ENCODE measurements at regions not wholly inside any gene's neighbourhood (a gene's known extent, or its start where the extent isn't known, plus 50 kb on each side); places are given as distances from the start of the nearest gene placed in this dataset.

GRCh38 chr7:136254148-136254547, 277.0 kb upstream of the MTPN start:
- no peaks in the 10 kb centered on the region for H3K4me1 ChIP-seq (ENCODE audit: insufficient read depth, low read length)
- H3K4me3 ChIP-seq (ENCODE audit: low read length), result no peak overlapping the region
- no peak overlapping the region for H3K27ac ChIP-seq (ENCODE audit: low read depth, low read length)
- H3K27me3 ChIP-seq (ENCODE audit: insufficient read depth, low read length), result no peaks in the 10 kb centered on the region
- H3K36me3 ChIP-seq (ENCODE audit: insufficient read depth, low read length), result no peaks in the 10 kb centered on the region
- no peak overlapping the region for H3K9ac ChIP-seq (ENCODE audit: low read depth, low read length)
- H3K9me3 ChIP-seq (ENCODE audit: insufficient read depth, low read depth, low read length), result peaks cover 2% of the 10 kb centered on the region; the same call in 1 of the 2 replicates
- WGBS, result 92% methylated on average over 6 of the region's 6 CpGs

GRCh38 chr7:136251826-136252225, 274.7 kb upstream of the MTPN start:
- WGBS, result 68% methylated on average over 3 of the region's 3 CpGs
- Histone ChIP-seq H3K27me3 (ENCODE audit: insufficient read depth, low read length) (no peaks in the 10 kb centered on the region), H3K36me3 (ENCODE audit: insufficient read depth, low read length) (no peaks in the 10 kb centered on the region), H3K27ac (ENCODE audit: low read depth, low read length) (no peak overlapping the region), H3K9ac (ENCODE audit: low read depth, low read length) (no peak overlapping the region), H3K4me3 (ENCODE audit: low read length) (no peak overlapping the region), H3K9me3 (ENCODE audit: insufficient read depth, low read depth, low read length) (no peaks in the 10 kb centered on the region), H3K4me1 (ENCODE audit: insufficient read depth, low read length) (no peaks in the 10 kb centered on the region)

- no peaks in the 10 kb centered on the region for H3K9me3 ChIP-seq (ENCODE audit: insufficient read depth, low read depth, low read length)
- WGBS, result 96% methylated on average over 1 of the region's 1 CpG
- no peaks in the 10 kb centered on the region for H3K4me1 ChIP-seq (ENCODE audit: insufficient read depth, low read length)
- no peak overlapping the region for H3K27ac ChIP-seq (ENCODE audit: low read depth, low read length)
- no peaks in the 10 kb centered on the region for H3K36me3 ChIP-seq (ENCODE audit: insufficient read depth, low read length)
- no peak overlapping the region for H3K4me3 ChIP-seq (ENCODE audit: low read length)
- no peak overlapping the region for H3K9ac ChIP-seq (ENCODE audit: low read depth, low read length)
- no peaks in the 10 kb centered on the region for H3K27me3 ChIP-seq (ENCODE audit: insufficient read depth, low read length)
These were observed 270.1 kb upstream of the MTPN start for GRCh38 chr7:136247211-136247610.

- H3K4me1 ChIP-seq (ENCODE audit: insufficient read depth, low read length), result no peaks in the 10 kb centered on the region
- no peaks in the 10 kb centered on the region for H3K9me3 ChIP-seq (ENCODE audit: insufficient read depth, low read depth, low read length)
- H3K36me3 ChIP-seq (ENCODE audit: insufficient read depth, low read length), result no peaks in the 10 kb centered on the region
- H3K27ac ChIP-seq (ENCODE audit: low read depth, low read length), result no peak overlapping the region
- no peak overlapping the region for H3K9ac ChIP-seq (ENCODE audit: low read depth, low read length)
- H3K4me3 ChIP-seq (ENCODE audit: low read length), result no peak overlapping the region
- 92% methylated on average over 3 of the region's 3 CpGs for WGBS
- H3K27me3 ChIP-seq (ENCODE audit: insufficient read depth, low read length), result no peaks in the 10 kb centered on the region
These were observed 268.3 kb upstream of the MTPN start for GRCh38 chr7:136245327-136246004.

- Histone ChIP-seq H3K9me3 (ENCODE audit: insufficient read depth, low read depth, low read length) (peaks cover 5% of the 10 kb centered on the region; the same call in 1 of the 2 replicates), H3K27ac (ENCODE audit: low read depth, low read length) (no peak overlapping the region), H3K27me3 (ENCODE audit: insufficient read depth, low read length) (no peaks in the 10 kb centered on the region), H3K9ac (ENCODE audit: low read depth, low read length) (no peak overlapping the region), H3K36me3 (ENCODE audit: insufficient read depth, low read length) (no peaks in the 10 kb centered on the region), H3K4me3 (ENCODE audit: low read length) (no peak overlapping the region), H3K4me1 (ENCODE audit: insufficient read depth, low read length) (no peaks in the 10 kb centered on the region)
These were observed 256.9 kb upstream of the MTPN start for GRCh38 chr7:136234040-136234439.

- Histone ChIP-seq H3K27me3 (ENCODE audit: insufficient read depth, low read length) (no peaks in the 10 kb centered on the region), H3K27ac (ENCODE audit: low read depth, low read length) (no peak overlapping the region), H3K4me3 (ENCODE audit: low read length) (no peak overlapping the region), H3K4me1 (ENCODE audit: insufficient read depth, low read length) (no peaks in the 10 kb centered on the region), H3K9ac (ENCODE audit: low read depth, low read length) (no peak overlapping the region), H3K36me3 (ENCODE audit: insufficient read depth, low read length) (no peaks in the 10 kb centered on the region), H3K9me3 (ENCODE audit: insufficient read depth, low read depth, low read length) (peaks cover 5% of the 10 kb centered on the region; the same call in 1 of the 2 replicates)
- 76% methylated on average over 1 of the region's 1 CpG for WGBS
These were observed 253.1 kb upstream of the MTPN start for GRCh38 chr7:136230210-136230609.

- Histone ChIP-seq H3K27ac (ENCODE audit: low read depth, low read length) (no peak overlapping the region), H3K27me3 (ENCODE audit: insufficient read depth, low read length) (no peaks in the 10 kb centered on the region), H3K36me3 (ENCODE audit: insufficient read depth, low read length) (no peaks in the 10 kb centered on the region), H3K9me3 (ENCODE audit: insufficient read depth, low read depth, low read length) (peaks cover 5% of the 10 kb centered on the region; the same call in 1 of the 2 replicates), H3K4me3 (ENCODE audit: low read length) (no peak overlapping the region), H3K9ac (ENCODE audit: low read depth, low read length) (no peak overlapping the region), H3K4me1 (ENCODE audit: insufficient read depth, low read length) (no peaks in the 10 kb centered on the region)
- WGBS, result no CpG with 5 or more reads among the region's 1 CpG
These were observed 252.6 kb upstream of the MTPN start for GRCh38 chr7:136229790-136230189.

GRCh38 chr7:136228171-136228570, 251.0 kb upstream of the MTPN start:
- Histone ChIP-seq H3K9me3 (ENCODE audit: insufficient read depth, low read depth, low read length) (peaks cover 5% of the 10 kb centered on the region; the same call in 1 of the 2 replicates), H3K27me3 (ENCODE audit: insufficient read depth, low read length) (no peaks in the 10 kb centered on the region), H3K4me1 (ENCODE audit: insufficient read depth, low read length) (no peaks in the 10 kb centered on the region), H3K9ac (ENCODE audit: low read depth, low read length) (no peak overlapping the region), H3K27ac (ENCODE audit: low read depth, low read length) (no peak overlapping the region), H3K4me3 (ENCODE audit: low read length) (no peak overlapping the region), H3K36me3 (ENCODE audit: insufficient read depth, low read length) (no peaks in the 10 kb centered on the region)
- WGBS, result 90% methylated on average over 3 of the region's 3 CpGs

GRCh38 chr7:136214356-136214755, 237.2 kb upstream of the MTPN start:
- Histone ChIP-seq H3K27me3 (ENCODE audit: insufficient read depth, low read length) (no peaks in the 10 kb centered on the region), H3K27ac (ENCODE audit: low read depth, low read length) (no peak overlapping the region), H3K9me3 (ENCODE audit: insufficient read depth, low read depth, low read length) (no peaks in the 10 kb centered on the region), H3K4me1 (ENCODE audit: insufficient read depth, low read length) (no peaks in the 10 kb centered on the region), H3K36me3 (ENCODE audit: insufficient read depth, low read length) (no peaks in the 10 kb centered on the region), H3K9ac (ENCODE audit: low read depth, low read length) (no peak overlapping the region), H3K4me3 (ENCODE audit: low read length) (no peak overlapping the region)
- WGBS, result no CpG with 5 or more reads among the region's 1 CpG

- Histone ChIP-seq H3K4me1 (ENCODE audit: insufficient read depth, low read length) (no peaks in the 10 kb centered on the region), H3K9me3 (ENCODE audit: insufficient read depth, low read depth, low read length) (no peaks in the 10 kb centered on the region), H3K9ac (ENCODE audit: low read depth, low read length) (no peak overlapping the region), H3K4me3 (ENCODE audit: low read length) (no peak overlapping the region), H3K27me3 (ENCODE audit: insufficient read depth, low read length) (no peaks in the 10 kb centered on the region), H3K27ac (ENCODE audit: low read depth, low read length) (no peak overlapping the region), H3K36me3 (ENCODE audit: insufficient read depth, low read length) (no peaks in the 10 kb centered on the region)
- WGBS, result 95% methylated on average over 12 of the region's 12 CpGs
These were observed 235.9 kb upstream of the MTPN start for GRCh38 chr7:136213012-136213411.

- Histone ChIP-seq H3K27me3 (ENCODE audit: insufficient read depth, low read length) (no peaks in the 10 kb centered on the region), H3K27ac (ENCODE audit: low read depth, low read length) (no peak overlapping the region), H3K4me1 (ENCODE audit: insufficient read depth, low read length) (no peaks in the 10 kb centered on the region), H3K9ac (ENCODE audit: low read depth, low read length) (no peak overlapping the region), H3K4me3 (ENCODE audit: low read length) (no peak overlapping the region), H3K36me3 (ENCODE audit: insufficient read depth, low read length) (no peaks in the 10 kb centered on the region), H3K9me3 (ENCODE audit: insufficient read depth, low read depth, low read length) (no peaks in the 10 kb centered on the region)
- WGBS, result 84% methylated on average over 1 of the region's 2 CpGs
These were observed 233.5 kb upstream of the MTPN start for GRCh38 chr7:136210664-136211063.

GRCh38 chr7:136210079-136210478, 232.9 kb upstream of the MTPN start:
- Histone ChIP-seq H3K9me3 (ENCODE audit: insufficient read depth, low read depth, low read length) (no peaks in the 10 kb centered on the region), H3K4me3 (ENCODE audit: low read length) (no peak overlapping the region), H3K36me3 (ENCODE audit: insufficient read depth, low read length) (no peaks in the 10 kb centered on the region), H3K27ac (ENCODE audit: low read depth, low read length) (no peak overlapping the region), H3K9ac (ENCODE audit: low read depth, low read length) (no peak overlapping the region), H3K27me3 (ENCODE audit: insufficient read depth, low read length) (no peaks in the 10 kb centered on the region), H3K4me1 (ENCODE audit: insufficient read depth, low read length) (no peaks in the 10 kb centered on the region)

Measured in HUES64 (cell line).